Endothelial cell of umbilical vein (primary cell): ENCODE measurements at regions not wholly inside any gene's neighbourhood (a gene's known extent, or its start where the extent isn't known, plus 50 kb on each side); places are given as distances from the start of the nearest gene placed in this dataset.

Experiments used
- POLR2A ChIP-seq: IDR thresholded peaks from 2 replicates; pipeline ENCODE4 v1.6.1; 2012; ENCODE audit warnings: low read depth, mild to moderate bottlenecking, control low read depth, low read length
- POLR2AphosphoS5 ChIP-seq: IDR thresholded peaks from 2 replicates; pipeline ENCODE4 v1.6.1; 2012; ENCODE audit warnings: low read depth, mild to moderate bottlenecking, control low read depth, low read length, moderate library complexity; ENCODE audit not compliant: insufficient read depth
- TF ChIP-seq, protein P1 (sequence below), 2 donors: IDR thresholded peaks; 1 replicate in 1 of 2; 2 replicates in 1 of 2; pipeline ENCODE4 v1.5.1; 2011; ENCODE audit warnings: low read length in 2 of 2, mild to moderate bottlenecking in 2 of 2, moderate library complexity in 2 of 2, control low read depth in 1 of 2, inconsistent platforms in 1 of 2, low read depth in 1 of 2; ENCODE audit not compliant: insufficient read depth in 1 of 2; ENCODE audit errors: extremely low read depth in 1 of 2

DNA sequence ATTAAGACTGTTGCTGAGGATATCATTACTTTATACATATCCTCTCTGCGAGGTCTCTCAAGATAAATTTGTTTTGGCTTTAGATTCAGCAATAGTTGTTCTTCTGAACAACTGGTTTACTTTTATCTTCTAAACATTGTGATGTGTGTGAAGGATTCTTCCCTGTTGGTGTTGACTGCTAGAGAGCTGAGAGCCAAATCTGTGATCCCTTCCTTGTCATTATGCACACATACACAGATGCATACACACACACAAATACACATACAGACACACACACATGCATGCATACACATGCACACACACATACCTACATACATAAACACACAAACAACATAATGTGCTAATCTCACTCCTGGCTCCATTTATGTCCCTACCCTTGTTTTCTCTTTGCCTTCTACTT is 137.0 kb downstream of the SNX19 start:
- TF ChIP-seq, protein P1, sequence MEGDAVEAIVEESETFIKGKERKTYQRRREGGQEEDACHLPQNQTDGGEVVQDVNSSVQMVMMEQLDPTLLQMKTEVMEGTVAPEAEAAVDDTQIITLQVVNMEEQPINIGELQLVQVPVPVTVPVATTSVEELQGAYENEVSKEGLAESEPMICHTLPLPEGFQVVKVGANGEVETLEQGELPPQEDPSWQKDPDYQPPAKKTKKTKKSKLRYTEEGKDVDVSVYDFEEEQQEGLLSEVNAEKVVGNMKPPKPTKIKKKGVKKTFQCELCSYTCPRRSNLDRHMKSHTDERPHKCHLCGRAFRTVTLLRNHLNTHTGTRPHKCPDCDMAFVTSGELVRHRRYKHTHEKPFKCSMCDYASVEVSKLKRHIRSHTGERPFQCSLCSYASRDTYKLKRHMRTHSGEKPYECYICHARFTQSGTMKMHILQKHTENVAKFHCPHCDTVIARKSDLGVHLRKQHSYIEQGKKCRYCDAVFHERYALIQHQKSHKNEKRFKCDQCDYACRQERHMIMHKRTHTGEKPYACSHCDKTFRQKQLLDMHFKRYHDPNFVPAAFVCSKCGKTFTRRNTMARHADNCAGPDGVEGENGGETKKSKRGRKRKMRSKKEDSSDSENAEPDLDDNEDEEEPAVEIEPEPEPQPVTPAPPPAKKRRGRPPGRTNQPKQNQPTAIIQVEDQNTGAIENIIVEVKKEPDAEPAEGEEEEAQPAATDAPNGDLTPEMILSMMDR (IDR thresholded peaks at IDR 0.05; ENCODE audit: extremely low read depth in 1 of 2, insufficient read depth in 1 of 2, low read depth in 1 of 2, low read length in 2 of 2): no peak
- TF ChIP-seq POLR2A: no peak
- no peak for TF ChIP-seq POLR2AphosphoS5
